Esophagus muscularis mucosa (tissue), 3 donors: ENCODE measurements at regions not wholly inside any gene's neighbourhood (a gene's known extent, or its start where the extent isn't known, plus 50 kb on each side); places are given as distances from the start of the nearest gene placed in this dataset.

Experiments used
- CTCF ChIP-seq, 3 experiments: fragments of 200-600 bp in 2 of 3; fragments of 450-650 bp in 1 of 3; sonication (generic) in 2 of 3; IDR thresholded peaks; one replicate each; pipeline ENCODE4 v1.5.1; 2017 to 2019; ENCODE audit warnings: antibody characterized with exemption in 3 of 3, mild to moderate bottlenecking in 2 of 3, moderate library complexity in 1 of 3
- POLR2A ChIP-seq: fragments of 450-650 bp; IDR thresholded peaks from one replicate; pipeline ENCODE4 v1.6.1; 2017; ENCODE audit warnings: antibody characterized with exemption, moderate library complexity, mild to moderate bottlenecking, low read depth
- POLR2AphosphoS5 ChIP-seq, 2 donors: sonication (generic); formaldehyde crosslinking; IDR thresholded peaks; one replicate each; pipeline ENCODE4 v1.6.1; 2017; ENCODE audit warnings: antibody characterized with exemption in 2 of 2

DNA sequence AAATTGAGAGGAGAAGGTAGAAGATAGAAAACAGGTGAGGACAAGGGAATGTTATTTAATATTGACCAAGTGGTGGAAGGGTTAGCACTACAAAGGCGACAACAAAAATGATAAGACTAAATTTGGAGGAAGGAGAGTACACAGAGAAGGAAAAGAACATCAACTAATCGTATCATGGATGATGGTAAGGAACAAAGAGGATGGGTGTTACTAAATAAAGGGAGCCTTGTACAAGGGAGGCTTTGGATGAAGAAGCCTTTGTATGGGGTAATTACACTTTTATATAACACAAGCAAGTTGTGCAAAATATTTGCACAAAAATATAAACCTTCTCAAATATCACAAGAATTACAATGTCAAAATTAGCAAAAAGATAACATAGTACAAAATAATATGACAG lies 125.7 kb downstream of the ZNF608 start:
- no peak for TF ChIP-seq CTCF (IDR thresholded peaks at IDR 0.05)
- TF ChIP-seq POLR2AphosphoS5 (IDR thresholded peaks at IDR 0.05): no peak
- TF ChIP-seq POLR2A: no peak
